Keratinocyte (primary cell): ENCODE measurements at regions not wholly inside any gene's neighbourhood (a gene's known extent, or its start where the extent isn't known, plus 50 kb on each side); places are given as distances from the start of the nearest gene placed in this dataset.

Experiments used
- DNase-seq: peaks from one replicate; pipeline ENCODE4 v3.0.0-alpha.2; 2011; ENCODE audit warnings: low read depth, missing footprints, low spot score
- FAIRE-seq: peaks from 2 replicates; lab custom pipeline; 2011; peaks lifted over from hg19 to GRCh38; lab: Jason Lieb, UNC
- H2AFZ ChIP-seq: 2 replicates; pipeline ENCODE4 v1.6.0; 2012; ENCODE audit warnings: low read length, control low read depth, inconsistent platforms; ENCODE audit not compliant: control insufficient read depth
- H3K27ac ChIP-seq: 2 replicates; pipeline ENCODE4 v1.5.1; 2011; ENCODE audit warnings: low read length; ENCODE audit not compliant: control insufficient read depth, insufficient read depth
- H3K27me3 ChIP-seq: 3 replicates; pipeline ENCODE4 v1.6.0; 2011; ENCODE audit warnings: low read length; ENCODE audit not compliant: control insufficient read depth, insufficient read depth; ENCODE audit errors: extremely low read depth
- H3K36me3 ChIP-seq, 2 experiments: 2 replicates in 1 of 2; 3 replicates in 1 of 2; pipeline ENCODE4 v1.5.1; 2011; ENCODE audit warnings: low read length in 2 of 2, mild to moderate bottlenecking in 1 of 2; ENCODE audit not compliant: control insufficient read depth in 2 of 2, insufficient read depth in 2 of 2; ENCODE audit errors: extremely low read depth in 1 of 2
- H3K4me1 ChIP-seq: 3 replicates; pipeline ENCODE4 v1.5.1; 2011; ENCODE audit warnings: low read length; ENCODE audit not compliant: control insufficient read depth, insufficient read depth; ENCODE audit errors: extremely low read depth
- H3K4me2 ChIP-seq: 3 replicates; pipeline ENCODE4 v1.6.0; 2011; ENCODE audit warnings: low read depth, low read length; ENCODE audit not compliant: control insufficient read depth, insufficient read depth; ENCODE audit errors: extremely low read depth
- H3K4me3 ChIP-seq, 3 experiments: fragments of 200-600 bp in 1 of 3; sonication (generic) in 1 of 3; 2 replicates in 2 of 3; 3 replicates in 1 of 3; pipeline ENCODE4 v1.5.1; 2011 to 2016; ENCODE audit warnings: low read length in 3 of 3, mild to moderate bottlenecking in 3 of 3, control low read depth in 2 of 3, inconsistent platforms in 1 of 3, low read depth in 1 of 3, mixed read lengths in 1 of 3, mixed run types in 1 of 3, moderate library complexity in 1 of 3; ENCODE audit not compliant: control insufficient read depth in 2 of 3, insufficient read depth in 2 of 3; ENCODE audit errors: extremely low read depth in 1 of 3
- H3K79me2 ChIP-seq: 2 replicates; pipeline ENCODE4 v1.6.0; 2012; ENCODE audit warnings: low read length; ENCODE audit not compliant: control insufficient read depth, insufficient read depth
- H3K9ac ChIP-seq: 3 replicates; pipeline ENCODE4 v1.6.0; 2011; ENCODE audit warnings: low read length; ENCODE audit not compliant: control insufficient read depth, insufficient read depth; ENCODE audit errors: extremely low read depth
- H3K9me1 ChIP-seq: 3 replicates; pipeline ENCODE4 v1.6.0; 2011; ENCODE audit warnings: low read length; ENCODE audit not compliant: control insufficient read depth, insufficient read depth; ENCODE audit errors: extremely low read depth
- H3K9me3 ChIP-seq: 2 replicates; pipeline ENCODE4 v1.5.1; 2012; ENCODE audit warnings: low read depth, low read length; ENCODE audit not compliant: control insufficient read depth
- H4K20me1 ChIP-seq: 3 replicates; pipeline ENCODE4 v1.6.0; 2011; ENCODE audit warnings: low read length; ENCODE audit not compliant: control insufficient read depth, insufficient read depth; ENCODE audit errors: extremely low read depth
- CTCF ChIP-seq, 3 experiments: IDR thresholded peaks in 1 of 3; conservative IDR thresholded peaks in 1 of 3; optimal IDR thresholded peaks in 1 of 3; 2 replicates in 2 of 3; 3 replicates in 1 of 3; pipeline versions ENCODE3 to v1.5.1; 2011; ENCODE audit warnings: low read length in 3 of 3, mild to moderate bottlenecking in 3 of 3, moderate library complexity in 2 of 3, control low read depth in 1 of 3, inconsistent platforms in 1 of 3; ENCODE audit not compliant: insufficient read depth in 2 of 3; ENCODE audit errors: extremely low read depth in 1 of 3
- EZH2 ChIP-seq: IDR thresholded peaks from one replicate; pipeline ENCODE4 v1.6.1; 2012; ENCODE audit warnings: inconsistent platforms, mild to moderate bottlenecking, low read length, moderate library complexity
- dilution Hi-C: fragments of 300-500 bp; cut with MboI; formaldehyde crosslinking; loops from one replicate; pipeline ENCODE4 v1.7.0; 2020; ENCODE audit warnings: low sequenced_read_pairs; ENCODE audit not compliant: extremely low pct_ligation_motif_present

DNA sequence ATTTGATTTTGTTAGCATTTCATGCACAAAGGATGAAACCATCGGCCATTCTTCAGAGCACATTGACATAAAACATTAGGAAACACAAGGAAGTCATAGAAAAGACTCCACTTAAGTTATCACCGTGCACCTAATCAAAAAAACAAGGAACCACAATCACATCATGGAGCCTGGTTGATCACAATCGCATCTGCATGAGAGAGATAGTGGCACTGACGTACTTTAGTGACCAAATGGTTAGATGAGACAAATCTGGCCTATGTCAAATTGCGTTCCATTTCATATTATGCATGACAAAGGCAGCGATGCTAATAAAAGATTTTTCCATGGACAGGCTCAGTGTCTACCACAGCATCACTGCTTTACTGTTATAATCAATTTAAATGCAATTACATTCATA is 571.8 kb upstream of the ADGRL2 start:
- Histone ChIP-seq H4K20me1 (no peaks in the 10 kb centered on the region), H3K9me3 (no peaks in the 10 kb centered on the region), H3K9me1 (no peaks in the 10 kb centered on the region), H2AFZ (no peak overlapping the region), H3K4me1 (peaks cover 2% of the 10 kb centered on the region), H3K36me3 (no peaks in the 10 kb centered on the region), H3K27me3 (no peaks in the 10 kb centered on the region), H3K9ac (no peak overlapping the region), H3K79me2 (no peaks in the 10 kb centered on the region), H3K4me3 (no peak overlapping the region), H3K27ac (no peak overlapping the region), H3K4me2 (no peak overlapping the region)
- FAIRE-seq (no peak), DNase-seq (no peak)
- dilution Hi-C loops, result no loop called here
- TF ChIP-seq CTCF (optimal IDR thresholded peaks at IDR 0.05 in 1 of 3, IDR thresholded peaks at IDR 0.05 in 1 of 3, conservative IDR thresholded peaks at IDR 0.05 in 1 of 3; ENCODE audit: extremely low read depth in 1 of 3, insufficient read depth in 2 of 3, low read length in 3 of 3), result no peak

DNA sequence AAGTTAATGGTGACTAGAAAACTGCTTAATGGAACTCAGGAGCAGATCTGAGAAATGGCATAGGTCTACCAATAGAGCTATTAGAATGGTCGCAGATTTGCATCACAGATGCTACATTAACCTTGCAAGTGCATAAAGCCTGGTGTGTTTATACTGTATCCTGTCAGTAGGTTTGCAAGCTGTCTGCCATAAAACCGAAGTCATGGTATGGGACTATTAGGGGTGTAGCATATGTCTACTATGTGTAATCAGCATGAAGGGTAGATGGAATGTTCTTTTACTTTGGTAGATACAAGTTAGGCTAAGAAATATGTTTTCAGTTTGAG is 574.2 kb upstream of the ADGRL2 start:
- H3K9ac ChIP-seq, result no peak overlapping the region
- no peak overlapping the region for H3K4me3 ChIP-seq
- no peaks in the 10 kb centered on the region for H3K9me1 ChIP-seq
- DNase-seq (no peak), FAIRE-seq (no peak)
- H2AFZ ChIP-seq, result no peak overlapping the region
- no peaks in the 10 kb centered on the region for H4K20me1 ChIP-seq
- no peak overlapping the region for H3K4me2 ChIP-seq
- no peaks in the 10 kb centered on the region for H3K36me3 ChIP-seq
- H3K79me2 ChIP-seq, result no peaks in the 10 kb centered on the region
- peaks cover 1% of the 10 kb centered on the region for H3K4me1 ChIP-seq
- H3K27ac ChIP-seq, result no peak overlapping the region
- TF ChIP-seq CTCF (optimal IDR thresholded peaks at IDR 0.05 in 1 of 3, IDR thresholded peaks at IDR 0.05 in 1 of 3, conservative IDR thresholded peaks at IDR 0.05 in 1 of 3; ENCODE audit: extremely low read depth in 1 of 3, insufficient read depth in 2 of 3, low read length in 3 of 3), result no peak
- TF ChIP-seq EZH2, result no peak
- H3K9me3 ChIP-seq, result no peaks in the 10 kb centered on the region
- dilution Hi-C loops, result no loop called here
- no peaks in the 10 kb centered on the region for H3K27me3 ChIP-seq
